C1 segment of cervical spinal cord (tissue), 14 donors: ENCODE measurements at regions not wholly inside any gene's neighbourhood (a gene's known extent, or its start where the extent isn't known, plus 50 kb on each side); places are given as distances from the start of the nearest gene placed in this dataset.

Experiments
- DNase-seq, 14 donors: peaks; one replicate each; lab custom pipeline; 2025; lab: John Stamatoyannopoulos, UW

GRCh38 chr4:22220965-22221364 lies 272.4 kb upstream of the KCNIP4 start:
- no peak for DNase-seq

GRCh38 chr4:22217480-22217879 lies 268.9 kb upstream of the KCNIP4 start:
- DNase-seq, result no peak

GRCh38 chr4:22216278-22216677 lies 267.7 kb upstream of the KCNIP4 start:
- DNase-seq, result no peak

GRCh38 chr4:22215084-22215483 lies 266.5 kb upstream of the KCNIP4 start:
- DNase-seq, result no peak

GRCh38 chr4:22203711-22204011 lies 255.1 kb upstream of the KCNIP4 start:
- no peak for DNase-seq

- DNase-seq, result no peak
Measured at GRCh38 chr4:22202975-22203710, 254.6 kb upstream of the KCNIP4 start.

- DNase-seq, result no peak
Measured at GRCh38 chr4:22202246-22202974, 253.8 kb upstream of the KCNIP4 start.

- no peak for DNase-seq
Measured at GRCh38 chr4:22201256-22201655, 252.7 kb upstream of the KCNIP4 start.

GRCh38 chr4:22196551-22196950 lies 248.0 kb upstream of the KCNIP4 start:
- DNase-seq, result no peak

GRCh38 chr4:22192084-22192511 lies 243.5 kb upstream of the KCNIP4 start:
- DNase-seq, result no peak

GRCh38 chr4:22191565-22191964 lies 243.0 kb upstream of the KCNIP4 start:
- DNase-seq, result no peak

- DNase-seq, result no peak
Measured at GRCh38 chr4:22190855-22191254, 242.3 kb upstream of the KCNIP4 start.

GRCh38 chr4:22187203-22187820 lies 238.7 kb upstream of the KCNIP4 start:
- no peak for DNase-seq

GRCh38 chr4:22181736-22182135 lies 233.2 kb upstream of the KCNIP4 start:
- no peak for DNase-seq

GRCh38 chr4:22179124-22179874 lies 230.7 kb upstream of the KCNIP4 start:
- no peak for DNase-seq

- no peak for DNase-seq
Measured at GRCh38 chr4:22174640-22175039, 226.1 kb upstream of the KCNIP4 start.

GRCh38 chr4:22170353-22170752 lies 221.8 kb upstream of the KCNIP4 start:
- DNase-seq, result no peak

- no peak for DNase-seq
Measured at GRCh38 chr4:22167201-22167600, 218.6 kb upstream of the KCNIP4 start.

GRCh38 chr4:22162454-22162853 lies 213.9 kb upstream of the KCNIP4 start:
- DNase-seq, result no peak

- DNase-seq, result no peak
Measured at GRCh38 chr4:22130741-22131140, 182.2 kb upstream of the KCNIP4 start.

GRCh38 chr4:22129454-22130029 lies 181.0 kb upstream of the KCNIP4 start:
- DNase-seq, result peak in 2 of 14 donors; percentile 0 to 1

GRCh38 chr4:22122062-22122461 lies 173.5 kb upstream of the KCNIP4 start:
- DNase-seq, result no peak
